ENCODE measurements at regions not wholly inside any gene's neighbourhood (a gene's known extent, or its start where the extent isn't known, plus 50 kb on each side); places are given as distances from the start of the nearest gene placed in this dataset.
"Not testable (repeated sequence)": the region's sequence is repeated elsewhere in the genome, so short reads cannot be mapped to it uniquely, and the experiment has no call there.

DNA sequence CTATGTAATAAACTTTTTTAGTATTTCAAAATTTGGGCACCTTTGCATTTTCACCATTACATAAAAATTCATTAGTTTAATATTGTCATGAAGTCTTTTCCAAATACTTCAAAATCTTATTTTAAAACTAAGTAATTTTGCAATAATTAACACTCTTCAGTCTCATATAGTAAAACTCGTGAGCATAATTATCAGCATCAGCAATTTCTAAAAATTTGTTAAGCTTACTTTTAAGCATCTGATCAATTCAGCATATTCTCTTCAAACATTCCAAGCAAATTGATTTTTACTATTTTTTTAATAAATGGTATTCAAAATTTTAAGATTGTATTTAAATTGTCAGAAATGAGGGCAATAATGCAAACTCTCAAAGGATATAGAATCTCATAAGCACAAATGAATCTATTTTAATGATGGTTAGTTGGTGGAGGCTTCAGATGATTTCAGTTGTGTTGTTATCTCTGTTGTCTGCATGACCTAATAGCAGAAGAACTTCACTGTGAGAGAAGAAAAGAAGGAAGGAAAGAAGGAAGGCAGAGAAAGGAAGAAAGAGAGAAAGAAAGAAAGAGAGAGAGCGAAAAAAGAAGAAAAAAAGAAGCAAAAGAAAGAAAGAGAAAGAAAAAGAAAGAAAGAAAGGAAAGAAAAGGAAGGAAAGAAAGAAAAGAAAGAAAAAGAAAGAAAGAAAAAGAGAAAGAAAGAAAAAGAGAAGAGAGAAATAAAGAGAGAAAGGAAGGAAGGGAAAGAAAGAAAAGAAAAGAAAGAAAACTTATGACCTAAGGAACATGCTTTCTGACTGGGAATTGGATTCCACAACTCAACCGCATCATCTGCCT lies 860.5 kb downstream of the NCAM2 start:
- no peak for DNase-seq (ENCODE audit: low spot score)

- no peak for DNase-seq (ENCODE audit: low spot score)
Observed at GRCh38 chr21:21860888-21861287, 862.7 kb downstream of the NCAM2 start.

DNA sequence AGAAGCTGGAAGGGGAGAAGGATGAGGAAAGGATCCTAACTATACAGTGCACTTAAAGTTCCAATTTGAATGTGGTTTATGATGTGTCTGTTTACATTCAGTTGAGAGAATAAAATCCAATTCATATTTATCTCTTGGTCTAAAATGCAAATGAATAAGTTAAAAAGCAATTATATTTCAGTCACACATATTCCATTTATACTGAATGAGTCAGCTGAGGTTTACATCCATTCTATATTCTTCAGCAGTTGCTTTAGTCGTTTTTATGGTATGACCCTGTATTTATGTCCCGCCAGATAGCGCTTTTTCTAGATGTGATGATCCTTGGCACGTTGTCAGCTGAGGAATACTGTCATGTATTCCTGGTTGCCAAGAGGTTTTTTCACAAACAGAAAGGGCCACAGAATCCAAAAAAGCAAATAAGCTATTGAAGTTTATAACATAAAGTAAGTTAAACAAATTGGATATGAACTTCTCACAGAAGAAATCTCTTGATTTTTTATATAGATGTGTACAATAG lies 866.2 kb downstream of the NCAM2 start:
- no peak for DNase-seq (ENCODE audit: low spot score)

GRCh38 chr21:21897275-21897883 lies 899.2 kb downstream of the NCAM2 start:
- no peak for DNase-seq (ENCODE audit: low spot score)

- no peak for DNase-seq (ENCODE audit: low spot score)
Observed at GRCh38 chr21:21898801-21899200, 900.6 kb downstream of the NCAM2 start.

- DNase-seq (ENCODE audit: low spot score): not testable (repeated sequence)
Observed at GRCh38 chr21:21902416-21902815, 904.2 kb downstream of the NCAM2 start.

DNA sequence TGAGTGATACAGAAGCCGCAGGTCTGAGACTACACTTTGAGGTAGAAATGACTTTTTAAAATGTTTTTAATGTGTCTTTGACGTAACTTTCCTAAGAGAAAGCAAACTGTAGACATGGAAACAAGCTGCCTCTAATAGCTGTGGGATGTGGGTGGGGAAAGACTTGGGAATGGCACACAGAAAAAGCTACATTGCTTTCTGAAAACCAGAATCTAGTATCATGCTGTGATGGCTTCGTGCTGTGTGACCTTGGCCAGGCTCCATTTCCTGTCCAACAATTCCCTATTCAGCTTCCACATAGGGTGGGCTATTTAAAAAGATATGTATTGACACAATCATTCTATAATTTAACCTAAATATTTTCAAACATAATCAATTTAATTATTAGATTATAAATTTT lies 909.1 kb downstream of the NCAM2 start:
- DNase-seq (ENCODE audit: low spot score): no peak

GRCh38 chr21:21915816-21916215 lies 917.6 kb downstream of the NCAM2 start:
- DNase-seq (ENCODE audit: low spot score): no peak

GRCh38 chr21:21921410-21922232 lies 923.4 kb downstream of the NCAM2 start:
- peak; percentile 47 for DNase-seq (ENCODE audit: low spot score)

DNA sequence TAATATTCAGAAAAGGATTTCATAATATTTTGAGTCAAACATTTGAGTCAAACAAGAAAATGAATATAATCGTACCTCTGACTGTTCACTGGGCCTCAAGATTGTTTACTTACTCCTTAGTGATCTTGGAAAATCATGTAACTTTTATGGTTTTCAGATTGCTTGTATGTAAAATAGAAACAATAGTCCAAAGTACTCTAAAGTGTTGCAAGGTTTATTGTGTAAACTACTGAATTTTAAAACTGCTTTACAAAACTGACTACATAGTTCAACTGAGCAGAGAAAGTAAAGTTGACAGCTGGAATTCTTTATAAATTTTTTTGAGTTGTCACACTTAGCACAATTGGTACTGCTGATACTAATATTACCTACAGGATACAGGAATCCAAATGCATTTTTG lies 931.0 kb downstream of the NCAM2 start:
- no peak for DNase-seq (ENCODE audit: low spot score)

GRCh38 chr21:21929789-21930188 lies 931.6 kb downstream of the NCAM2 start:
- no peak for DNase-seq (ENCODE audit: low spot score)

DNA sequence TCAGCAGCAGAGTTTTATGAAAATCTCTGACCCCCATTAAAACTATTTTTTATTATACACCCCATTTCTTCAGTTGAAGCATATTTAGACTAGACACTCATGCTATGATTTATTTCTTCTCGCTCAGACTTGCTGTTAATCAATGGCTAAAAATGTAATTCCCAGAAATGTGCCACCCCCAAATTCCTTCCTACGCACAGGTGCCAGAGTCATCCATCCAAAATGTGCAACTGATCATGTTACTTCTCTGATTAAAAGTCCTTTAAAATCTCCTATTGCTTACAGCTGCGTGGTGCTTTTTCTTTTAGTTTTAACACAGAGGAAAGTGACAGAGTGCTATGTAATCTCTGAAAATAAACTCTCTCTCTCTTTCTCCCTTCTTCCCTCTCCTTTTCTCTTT lies 954.4 kb downstream of the NCAM2 start:
- no peak for DNase-seq (ENCODE audit: low spot score)

DNA sequence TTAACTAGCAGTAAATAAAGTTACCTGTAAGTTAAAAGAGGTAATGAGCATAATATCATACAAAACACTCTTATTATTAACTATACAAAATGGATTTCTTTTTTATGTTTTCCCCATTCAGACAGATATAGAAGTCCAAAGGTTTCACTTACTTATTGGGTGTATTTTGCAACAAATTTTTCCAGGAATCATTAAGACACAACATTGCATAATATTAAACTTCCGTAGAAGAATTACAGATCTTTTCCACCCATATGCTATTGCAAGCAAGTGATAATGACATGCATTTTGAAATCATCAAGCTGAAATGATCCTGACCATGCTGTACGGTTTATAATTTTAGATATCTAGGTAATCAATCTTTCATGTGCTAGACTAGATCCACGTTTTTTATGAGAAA lies 957.0 kb downstream of the NCAM2 start:
- no peak for DNase-seq (ENCODE audit: low spot score)

- no peak for DNase-seq (ENCODE audit: low spot score)
Observed at GRCh38 chr21:21957490-21957889, 959.3 kb downstream of the NCAM2 start.

DNA sequence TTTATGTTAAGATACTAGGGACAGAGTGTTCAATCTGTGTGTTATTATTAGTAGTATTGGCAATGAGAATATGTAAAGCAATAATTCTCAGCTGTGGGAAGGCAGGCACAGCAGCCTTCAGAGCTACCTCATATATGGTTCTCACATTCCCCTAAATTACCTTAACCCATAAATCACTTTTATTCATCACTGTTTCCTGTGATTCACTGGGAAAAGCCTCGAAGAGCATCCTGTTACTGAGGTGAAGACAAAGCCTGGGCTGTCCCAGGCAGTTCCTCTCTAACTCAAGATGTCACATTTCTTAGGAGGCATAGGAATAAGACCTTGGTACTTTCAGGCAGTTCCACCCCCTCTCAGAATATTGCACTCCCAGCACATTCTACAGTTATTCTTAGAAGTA lies 965.7 kb downstream of the NCAM2 start:
- DNase-seq (ENCODE audit: low spot score): no peak

- no peak for DNase-seq (ENCODE audit: low spot score)
Observed at GRCh38 chr21:21968810-21969209, 970.6 kb downstream of the NCAM2 start.

- DNase-seq (ENCODE audit: low spot score): no peak
Observed at GRCh38 chr21:21969211-21969610, 971.0 kb downstream of the NCAM2 start.

DNA sequence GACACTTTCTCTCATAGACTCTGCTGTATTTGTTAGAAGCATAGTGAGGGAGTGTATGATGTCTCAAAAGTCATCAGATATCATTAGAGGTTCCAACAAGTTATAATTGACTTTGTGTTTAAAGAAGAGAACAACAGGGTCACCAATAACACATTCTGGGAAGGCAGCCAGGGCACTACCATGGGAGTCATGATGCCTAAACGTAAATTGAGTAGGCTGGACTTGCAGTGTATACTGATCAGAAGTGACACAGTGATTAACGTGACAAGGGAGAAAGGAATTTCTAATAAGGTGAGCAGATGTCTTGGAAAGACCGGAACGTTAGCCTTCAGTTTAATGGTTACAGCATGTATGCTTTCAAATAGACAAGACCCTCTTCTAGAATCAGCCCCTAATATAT lies 973.2 kb downstream of the NCAM2 start:
- DNase-seq (ENCODE audit: low spot score): no peak

DNA sequence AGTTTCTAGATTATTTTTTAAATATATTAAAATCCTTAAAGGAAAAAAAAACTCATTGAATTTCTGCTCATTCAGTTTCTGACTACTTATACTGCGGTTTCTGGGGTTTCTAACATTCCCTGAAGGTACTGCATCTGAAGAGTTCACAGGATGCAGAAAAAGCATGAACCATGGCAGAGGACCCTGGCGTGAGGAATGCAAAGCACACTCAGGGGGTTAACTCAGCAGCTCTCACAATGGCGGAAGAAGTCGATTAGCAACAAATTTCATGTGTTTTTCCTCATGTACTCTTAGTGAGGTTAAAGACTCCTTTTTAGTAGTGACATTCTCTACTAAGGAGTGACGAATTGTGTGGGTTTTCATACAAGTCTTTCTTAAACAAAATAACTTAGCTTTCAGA lies 975.6 kb downstream of the NCAM2 start:
- DNase-seq (ENCODE audit: low spot score): no peak

DNA sequence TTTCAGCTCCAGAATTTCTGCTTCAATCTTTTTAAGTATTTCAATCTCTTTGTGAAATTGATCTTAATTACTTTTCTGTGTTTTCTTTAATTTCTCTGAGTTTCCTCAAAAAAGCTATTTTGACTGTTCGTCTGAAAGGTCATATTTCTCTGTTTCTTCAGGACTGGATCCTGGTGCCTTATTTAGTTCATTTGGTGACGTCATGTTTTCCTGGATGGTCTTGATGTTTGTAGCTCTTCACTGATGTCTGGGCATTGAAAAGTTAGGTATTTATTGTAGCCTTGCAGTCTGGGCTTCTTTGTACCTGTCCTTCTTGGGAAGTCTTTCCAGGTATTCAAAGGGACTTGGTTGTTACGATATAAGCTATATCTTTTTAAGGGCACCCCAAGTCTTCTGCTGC lies 998.7 kb downstream of the NCAM2 start:
- DNase-seq (ENCODE audit: low spot score): no peak

DNA sequence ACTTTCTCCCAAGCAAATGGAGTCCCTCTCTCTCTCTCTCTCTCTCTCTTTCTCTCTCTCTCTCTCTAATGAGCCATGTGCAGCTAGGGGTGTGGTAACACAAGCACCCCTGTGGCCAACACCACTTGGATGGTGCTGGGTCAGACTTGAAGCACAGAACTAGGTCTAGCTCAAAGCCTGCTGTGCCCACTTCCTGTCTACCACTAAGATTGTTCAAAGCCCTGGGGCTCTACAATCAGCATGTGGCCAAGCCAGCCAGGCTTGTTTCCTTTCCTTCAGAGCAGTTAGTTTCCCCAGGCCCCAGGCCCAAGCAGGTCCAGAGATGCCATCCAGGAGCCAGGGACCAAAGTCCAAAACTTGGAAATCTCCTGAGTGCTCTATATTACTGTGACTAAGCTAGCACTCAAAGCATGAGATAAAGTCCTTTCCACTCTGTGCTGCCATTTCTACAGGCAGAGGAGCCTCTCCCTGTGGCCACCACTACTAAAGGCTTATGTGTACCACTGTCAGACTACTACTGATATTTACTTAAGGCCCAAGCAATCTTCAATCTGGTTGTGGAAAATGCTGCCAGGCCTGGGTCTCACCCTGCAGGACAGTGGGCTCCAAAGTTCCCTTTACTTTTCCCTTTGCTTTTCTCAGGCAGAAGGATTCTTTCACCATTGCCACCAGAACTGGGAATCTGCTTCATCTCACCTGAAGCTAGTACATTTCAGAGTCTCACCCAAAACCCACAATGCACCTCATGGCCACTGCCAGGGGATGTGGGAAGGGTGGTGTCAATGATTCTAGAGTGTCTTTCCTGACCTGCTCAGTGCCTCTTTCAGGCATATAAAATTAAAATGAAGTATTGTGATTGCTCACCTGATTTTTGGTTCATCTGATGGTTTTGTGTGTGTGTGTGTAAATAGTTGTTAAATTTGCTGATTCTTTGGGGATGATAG lies 999.5 kb downstream of the NCAM2 start:
- no peak for DNase-seq (ENCODE audit: low spot score)

DNA sequence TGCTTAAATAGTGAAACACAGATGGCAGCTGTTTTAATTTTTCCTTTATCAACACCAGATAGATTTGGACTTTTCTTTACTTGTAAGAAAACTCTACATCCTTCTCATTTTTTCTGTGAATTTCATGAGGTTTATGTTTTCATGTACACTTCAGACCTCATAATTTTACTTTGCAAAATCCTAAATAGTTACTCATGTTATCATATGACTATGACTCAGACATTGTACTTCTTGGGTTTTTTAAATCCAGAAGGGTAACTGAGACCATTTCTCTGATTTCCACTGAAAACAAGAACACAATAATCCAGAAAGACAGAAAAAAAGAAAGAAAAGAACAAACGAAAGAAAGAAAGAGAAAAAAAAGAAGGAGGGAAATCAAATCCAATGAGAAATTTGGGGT lies 1021.6 kb downstream of the NCAM2 start:
- DNase-seq (ENCODE audit: low spot score): no peak

Measured in NAMALWA (cell line).